Renal pelvis (tissue), 1 donor: ENCODE measurements at regions not wholly inside any gene's neighbourhood (a gene's known extent, or its start where the extent isn't known, plus 50 kb on each side); places are given as distances from the start of the nearest gene placed in this dataset.

Source experiments
- DNase-seq: peaks from one replicate; pipeline ENCODE4 v3.0.0-alpha.2; 2013

DNA sequence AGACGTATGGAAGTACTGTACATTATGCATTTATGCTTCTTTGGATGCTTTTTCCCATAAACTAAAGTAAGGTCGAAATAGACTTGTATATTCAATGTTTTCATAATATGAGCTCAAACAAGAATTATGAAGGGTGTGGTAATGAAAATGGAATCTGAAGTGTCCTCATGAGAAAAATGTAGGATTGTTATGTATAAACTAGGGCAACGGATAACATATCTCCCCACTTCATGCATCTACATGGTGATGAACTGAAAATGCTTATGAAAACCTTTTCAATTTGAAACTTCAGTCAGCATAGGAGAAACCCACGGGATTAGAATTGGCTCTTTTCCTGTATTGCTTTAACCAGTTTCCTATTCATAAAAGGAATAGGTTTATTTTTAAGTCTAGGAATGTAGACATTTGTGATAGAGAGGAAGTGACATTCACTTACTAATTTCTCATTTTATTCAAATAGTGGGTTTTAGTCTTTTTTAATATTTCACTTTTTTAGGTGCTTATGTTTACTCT, 608.2 kb upstream of the GCFC2 start:
- no peak for DNase-seq

DNA sequence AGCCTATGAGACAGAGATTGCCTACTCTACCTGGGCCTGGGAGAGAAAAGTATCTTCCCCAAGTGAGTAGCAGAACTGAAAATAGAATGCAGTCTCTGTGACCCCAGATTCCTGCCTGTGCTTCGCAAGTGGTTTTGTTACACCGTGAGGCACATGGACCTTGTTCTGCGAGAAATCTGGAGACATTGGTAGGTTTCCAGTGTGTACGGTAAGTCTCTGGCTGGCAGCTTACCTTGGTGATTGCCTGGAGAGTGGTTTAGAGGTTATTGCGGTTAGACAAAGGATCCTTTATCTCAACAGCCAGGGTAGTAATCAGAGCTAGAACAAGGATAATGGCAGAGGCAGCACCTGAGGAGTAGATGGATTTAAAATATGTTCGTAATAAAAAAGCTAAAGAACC, 606.0 kb upstream of the GCFC2 start:
- no peak for DNase-seq

DNA sequence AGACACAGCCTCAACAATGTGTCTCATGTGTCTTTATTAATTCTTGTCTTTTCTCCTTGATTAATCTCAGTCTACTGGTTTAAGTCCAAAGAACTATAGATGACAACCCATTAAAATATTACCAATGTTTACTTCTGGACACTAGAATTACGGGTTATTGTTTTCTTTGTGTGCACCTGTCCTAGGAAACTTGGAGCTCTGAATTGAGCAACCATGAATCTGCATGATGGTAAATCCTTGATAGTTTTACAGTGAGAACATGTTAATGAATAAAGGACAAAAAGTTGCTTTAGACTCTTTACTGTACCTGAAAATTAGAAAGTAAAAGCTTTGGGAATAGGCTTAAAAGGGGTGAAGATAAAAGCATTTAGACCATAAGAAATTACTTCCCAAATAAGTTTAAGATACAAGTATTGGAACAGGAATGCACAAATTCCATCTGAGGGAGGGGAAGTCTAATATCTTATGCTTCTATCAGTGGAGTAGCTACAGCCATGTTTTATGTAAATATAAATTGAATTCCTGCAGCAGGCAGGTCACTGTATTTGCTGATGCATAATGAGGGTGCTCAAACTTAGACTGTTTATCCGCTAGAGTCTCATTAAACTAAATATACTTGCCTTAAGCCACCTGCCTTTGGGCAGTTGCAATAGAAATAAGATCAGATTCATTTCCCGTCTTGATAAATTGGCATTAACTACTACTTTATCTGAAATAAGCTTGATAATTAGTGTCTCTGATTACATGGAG, 603.7 kb upstream of the GCFC2 start:
- DNase-seq, result no peak

DNA sequence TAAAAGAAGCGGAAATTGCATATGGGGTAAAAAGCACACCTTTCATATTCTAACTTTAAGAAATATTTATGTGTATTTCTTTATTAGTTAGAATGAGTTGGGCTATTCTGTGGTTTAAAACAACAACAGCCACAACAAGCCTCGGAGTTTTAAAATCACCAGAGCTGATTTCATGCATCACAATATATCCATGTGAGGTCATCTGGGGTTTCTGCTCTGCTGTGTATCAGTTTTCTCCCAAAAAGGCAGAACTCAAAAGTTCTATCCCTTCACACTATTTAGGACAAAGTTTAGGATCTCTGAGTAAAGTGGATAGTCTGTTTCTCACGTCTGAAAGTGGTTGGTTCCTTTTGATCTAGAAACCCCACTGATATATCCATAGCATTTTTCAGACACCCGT, 601.5 kb upstream of the GCFC2 start:
- DNase-seq, result no peak

DNA sequence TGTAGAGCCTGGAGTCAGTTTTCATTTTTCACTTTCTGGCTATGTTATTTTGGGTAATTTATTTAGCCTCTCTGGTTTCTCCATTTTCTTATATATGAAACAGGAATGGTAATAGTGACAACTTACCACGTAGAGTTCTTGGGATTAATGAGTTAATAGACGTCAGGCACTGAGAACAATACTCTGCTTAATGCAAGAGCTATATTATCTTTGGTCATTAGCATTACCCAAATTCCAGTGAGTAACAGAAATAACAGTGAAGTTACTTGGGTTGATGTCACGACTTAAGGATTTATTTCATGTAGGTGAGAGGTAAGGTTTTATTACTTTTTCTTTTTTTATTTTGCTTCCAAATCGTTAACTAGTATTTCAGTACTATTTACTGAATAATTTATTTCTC, 601.0 kb upstream of the GCFC2 start:
- no peak for DNase-seq

DNA sequence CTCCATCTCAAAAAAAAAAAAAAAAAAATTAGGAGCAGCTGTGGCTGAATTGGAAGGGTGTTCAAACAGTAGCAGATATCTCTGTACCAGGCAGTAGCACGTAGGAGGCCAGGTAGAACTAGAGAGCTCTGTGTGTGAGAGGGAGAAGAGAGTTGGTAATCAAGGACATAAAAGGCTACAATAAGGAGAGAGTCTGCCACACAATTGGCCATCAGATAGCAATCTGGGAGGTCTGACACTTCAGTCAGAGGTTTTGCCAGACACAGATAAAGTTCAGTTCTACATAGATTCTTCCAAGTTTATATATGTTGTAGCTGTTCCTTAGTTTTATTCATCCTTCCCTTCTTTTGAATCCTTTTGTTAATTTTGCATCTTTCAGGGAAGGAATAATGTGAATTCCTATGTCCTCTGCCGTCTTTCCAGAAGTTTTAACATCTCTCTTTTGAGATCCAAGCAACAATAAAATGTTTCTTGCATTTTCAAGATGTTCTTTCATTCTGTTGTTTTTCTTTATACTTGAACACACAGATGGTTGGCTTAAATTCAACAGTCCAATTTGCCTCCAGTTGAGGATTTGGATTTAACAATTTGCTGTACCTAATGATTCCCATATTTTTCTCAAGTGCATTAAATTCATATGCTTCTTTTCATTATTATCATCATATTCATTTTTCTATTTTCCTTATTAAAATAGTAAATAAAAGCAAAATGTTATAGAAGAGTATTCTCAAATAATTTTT, 600.3 kb upstream of the GCFC2 start:
- no peak for DNase-seq

DNA sequence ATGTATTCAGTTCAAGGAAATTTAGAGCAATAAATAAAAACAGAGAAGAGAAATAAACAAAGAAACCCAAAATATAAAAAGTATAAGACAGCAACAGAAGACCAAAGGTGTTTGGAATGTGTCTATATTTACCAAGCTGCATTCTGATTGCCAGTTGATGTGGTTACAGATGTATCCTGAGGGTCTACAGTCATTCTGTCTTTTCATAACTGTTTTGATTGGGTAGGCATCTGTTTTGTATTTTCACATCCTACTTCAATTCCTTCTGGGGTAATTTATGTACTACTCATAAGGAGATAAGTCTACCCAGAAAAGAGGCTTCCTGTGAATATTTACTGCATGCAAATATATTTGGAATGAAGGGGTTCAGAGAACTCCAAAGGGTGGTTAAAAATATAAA, 596.8 kb upstream of the GCFC2 start:
- no peak for DNase-seq

DNA sequence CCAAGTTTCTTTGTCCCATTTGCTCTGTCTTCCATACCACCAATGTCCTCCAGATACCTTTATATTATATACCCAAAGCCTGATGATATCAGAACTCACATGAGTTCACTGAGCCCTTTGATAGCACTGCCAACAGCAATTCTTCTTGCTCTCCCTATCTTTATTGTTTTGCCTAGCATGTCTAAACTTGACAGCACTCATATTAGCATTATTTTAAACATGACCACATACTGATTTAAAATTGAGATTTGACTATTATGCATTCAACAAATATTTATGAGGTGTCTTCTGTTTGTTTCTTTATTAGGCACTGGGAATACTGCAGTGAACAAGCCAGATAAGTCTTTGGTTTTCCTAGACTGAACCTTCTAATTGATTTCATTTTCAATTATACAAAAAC, 587.3 kb upstream of the GCFC2 start:
- no peak for DNase-seq

DNA sequence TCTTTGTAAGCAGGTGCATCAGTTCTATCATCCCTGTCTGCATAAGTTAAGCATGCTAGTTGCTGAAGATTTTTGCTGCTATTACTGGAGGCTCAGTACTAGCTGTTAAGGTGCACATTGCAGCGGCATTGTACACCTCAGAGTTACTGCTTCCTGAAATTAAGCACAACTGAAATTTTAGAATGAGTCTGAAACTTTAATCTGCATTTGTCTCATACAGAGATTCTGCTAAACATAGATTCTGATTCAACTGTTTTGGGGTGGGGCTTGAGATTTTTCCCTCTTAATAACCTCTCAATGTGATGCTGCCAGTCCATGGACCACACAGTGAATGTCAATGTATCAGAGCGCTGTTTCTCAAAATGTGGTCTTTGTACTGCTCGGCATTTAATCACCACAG, 585.7 kb upstream of the GCFC2 start:
- DNase-seq, result no peak

DNA sequence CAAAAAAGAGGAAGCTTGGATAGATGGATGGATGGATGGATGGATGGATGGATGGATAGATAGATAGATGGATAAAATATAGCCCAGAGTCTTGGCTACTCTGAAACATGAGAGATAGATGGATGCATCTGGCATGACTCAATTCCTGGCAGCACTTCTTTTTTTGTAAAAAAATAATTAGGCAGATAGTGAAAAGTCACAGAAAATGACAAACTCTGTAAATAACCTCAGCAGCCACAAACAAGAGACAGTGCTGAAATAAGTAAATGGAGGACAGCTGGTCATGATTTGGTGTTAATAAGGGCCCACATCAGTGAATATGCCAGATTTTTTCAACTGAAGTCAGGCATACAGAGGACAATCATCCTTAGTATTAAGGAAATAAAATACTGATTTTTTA, 585.0 kb upstream of the GCFC2 start:
- no peak for DNase-seq

DNA sequence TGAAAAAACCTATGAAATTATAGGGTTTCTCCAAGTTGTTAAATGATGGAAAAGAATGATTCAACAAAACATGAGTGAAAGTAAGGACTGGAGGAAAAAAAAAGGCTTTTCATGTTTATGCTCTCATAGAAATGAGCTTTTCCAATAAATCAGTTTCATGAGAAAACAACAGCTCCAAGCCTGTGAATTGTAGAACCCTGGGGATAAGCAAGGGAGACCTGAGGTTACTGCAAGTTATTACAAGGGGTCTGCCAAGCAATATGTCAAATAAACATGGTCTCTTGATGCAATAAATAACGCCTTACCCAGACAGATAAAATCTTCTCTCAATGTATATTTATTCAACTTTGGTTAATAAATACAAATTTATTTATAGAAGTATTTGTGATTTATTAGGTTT, 577.9 kb upstream of the GCFC2 start:
- peak; percentile 27 for DNase-seq

DNA sequence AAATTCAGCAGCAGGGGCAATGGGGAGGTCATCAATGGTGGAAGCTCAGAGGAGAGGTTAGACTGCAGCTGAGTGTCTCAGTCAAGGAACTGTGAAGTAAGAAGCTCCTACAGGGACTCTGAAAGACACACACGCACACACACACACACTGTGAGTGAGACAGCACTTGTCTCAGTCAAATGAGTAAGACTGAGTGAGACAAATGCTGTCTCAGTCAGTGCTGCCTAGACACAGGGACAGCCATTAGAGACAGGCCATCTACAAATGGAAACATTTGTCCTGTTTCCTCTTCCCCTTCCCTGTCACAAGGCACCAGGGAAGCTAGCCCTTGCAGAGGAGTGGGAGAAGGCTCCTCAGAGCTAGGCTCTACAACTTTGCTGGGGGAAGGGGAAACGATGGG, 577.4 kb upstream of the GCFC2 start:
- DNase-seq, result no peak

DNA sequence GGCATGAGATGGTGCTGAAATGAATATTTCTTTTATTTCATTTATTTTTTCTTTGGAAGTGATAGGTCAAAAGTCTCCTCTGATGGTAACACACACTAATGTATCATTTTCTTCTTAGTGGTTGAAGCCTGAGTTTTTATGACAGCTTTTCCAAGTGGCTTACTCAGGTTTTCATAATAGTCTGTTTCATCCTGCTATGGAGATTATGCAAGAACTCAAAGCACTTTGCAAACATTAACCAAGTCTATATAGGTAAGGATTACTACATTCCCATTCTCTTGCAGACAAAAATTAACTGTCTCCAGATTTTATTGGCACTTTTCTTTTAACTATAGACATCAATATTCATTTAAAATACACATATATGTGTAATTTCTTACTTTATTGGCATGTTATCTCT, 572.6 kb upstream of the GCFC2 start:
- DNase-seq, result no peak

DNA sequence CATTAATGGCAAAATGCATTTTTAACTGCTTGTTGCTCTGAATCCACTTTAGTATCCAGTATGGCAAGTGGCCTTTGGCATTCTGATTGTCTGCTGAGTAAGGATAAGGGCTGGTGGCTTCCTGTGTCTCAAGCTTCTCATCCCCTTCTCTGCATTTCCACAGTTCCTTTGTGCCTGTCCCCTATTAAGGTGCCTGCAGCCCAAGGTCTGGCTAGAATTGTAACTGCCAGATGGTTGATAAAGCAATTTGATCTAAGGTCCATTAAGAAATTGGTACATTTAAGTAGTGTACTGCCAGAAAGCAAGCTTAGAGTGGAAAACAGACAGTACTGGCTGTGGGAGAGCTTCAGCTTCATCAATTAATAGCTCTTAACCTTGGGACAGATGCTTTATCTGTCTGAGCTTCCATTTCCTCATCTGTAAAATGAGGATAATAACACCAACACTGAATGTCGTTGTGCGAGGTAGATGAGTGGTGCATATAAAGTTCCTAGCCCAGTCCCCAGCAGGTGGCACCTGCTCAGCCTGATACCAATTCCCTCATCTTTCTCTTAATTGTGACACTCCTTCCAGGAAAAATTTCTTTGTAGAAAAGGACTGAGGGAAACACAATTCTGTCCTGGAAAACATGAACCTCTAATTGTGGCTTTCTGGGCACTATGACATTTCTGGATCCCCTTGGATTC, 570.6 kb upstream of the GCFC2 start:
- no peak for DNase-seq

DNA sequence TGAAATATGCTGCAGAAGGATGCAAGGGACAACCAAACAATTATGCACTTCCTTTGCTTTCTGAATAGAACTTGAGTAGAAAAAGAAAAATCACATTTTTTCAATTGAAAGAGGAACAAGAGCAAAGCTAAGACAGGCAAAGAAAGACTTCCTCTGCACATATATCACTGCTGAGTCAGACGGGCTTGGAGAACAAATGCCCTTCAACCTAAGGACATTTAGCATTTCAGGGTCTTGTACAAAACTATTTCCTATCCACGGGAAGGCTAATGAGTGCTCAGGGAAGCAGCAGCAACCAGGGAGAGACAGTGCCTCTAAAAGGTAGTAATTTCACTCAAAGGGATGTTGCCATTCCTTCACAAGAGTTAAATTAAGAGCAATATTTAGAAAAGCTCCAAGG, 570.0 kb upstream of the GCFC2 start:
- no peak for DNase-seq

DNA sequence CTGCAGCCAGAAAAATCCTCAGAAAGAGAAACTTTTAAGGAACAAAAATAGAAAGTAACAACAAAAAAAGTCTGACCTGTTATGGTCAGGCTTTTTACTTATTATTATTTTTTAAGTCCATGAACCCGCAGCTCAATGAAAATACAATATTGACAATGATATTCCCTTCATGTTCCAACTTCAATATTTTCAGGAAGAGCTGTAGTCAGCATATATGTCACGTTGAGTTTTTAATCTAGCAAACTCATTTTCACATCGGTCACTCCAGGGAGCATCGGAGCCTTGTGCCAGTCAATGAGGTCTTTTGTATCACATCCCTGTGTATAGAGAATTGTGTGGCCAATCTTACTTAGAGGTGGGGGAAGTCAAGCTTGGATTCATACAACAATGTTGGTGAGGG, 568.4 kb upstream of the GCFC2 start:
- no peak for DNase-seq

DNA sequence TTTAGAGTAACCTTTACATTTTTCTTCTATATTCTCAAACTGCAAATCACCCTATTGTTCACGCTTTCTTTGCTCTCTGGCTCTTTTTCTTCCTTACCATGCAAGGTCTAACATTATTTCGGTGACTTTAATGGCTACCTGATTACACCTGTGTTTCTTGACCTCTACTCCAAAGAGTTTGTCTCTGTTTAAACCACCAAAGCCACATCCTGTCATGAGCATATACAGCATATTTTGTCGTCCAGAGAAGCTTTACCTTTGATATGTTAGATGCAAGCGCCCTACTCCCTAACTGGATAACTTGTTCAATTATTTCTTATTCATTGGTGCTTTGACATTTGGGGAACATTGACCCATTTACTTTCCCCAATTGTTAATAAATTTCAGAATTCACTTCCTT, 565.1 kb upstream of the GCFC2 start:
- DNase-seq, result no peak

DNA sequence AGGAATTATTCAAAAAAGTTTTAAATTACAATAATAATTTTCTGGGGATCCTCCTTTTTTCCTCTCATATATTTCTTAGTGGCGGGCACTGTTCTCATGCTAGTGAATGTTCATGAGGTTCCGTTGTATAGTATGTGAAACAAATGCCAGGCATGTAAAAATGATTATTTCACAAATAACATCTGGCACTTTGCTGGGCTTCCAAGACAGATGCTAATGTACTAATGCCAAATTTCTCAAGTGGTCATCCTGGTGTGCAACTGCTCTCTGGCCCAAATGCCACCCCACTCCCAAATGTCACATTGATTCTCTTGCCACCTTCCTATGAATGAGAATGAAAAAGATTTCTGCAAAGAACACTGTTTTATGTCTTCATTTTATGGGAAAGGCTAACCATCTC, 564.0 kb upstream of the GCFC2 start:
- DNase-seq, result no peak

DNA sequence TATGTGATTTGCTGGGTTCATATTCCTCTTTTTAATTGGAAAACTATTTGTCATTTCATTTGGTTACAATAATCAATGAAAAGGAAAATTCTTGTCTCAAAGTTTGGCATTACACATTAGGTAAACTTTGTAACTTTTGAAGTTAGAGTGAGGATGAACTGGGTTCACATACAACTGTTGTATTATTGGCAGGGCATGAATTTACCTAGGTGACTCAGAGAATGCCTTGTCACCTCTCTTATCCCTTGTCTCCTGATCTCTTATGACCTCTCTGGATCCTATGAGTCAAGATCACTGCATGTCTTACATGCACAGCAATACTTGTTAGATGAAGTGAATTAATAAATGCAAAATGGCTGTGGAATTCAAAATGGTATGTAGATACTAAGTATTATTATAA, 563.4 kb upstream of the GCFC2 start:
- no peak for DNase-seq

DNA sequence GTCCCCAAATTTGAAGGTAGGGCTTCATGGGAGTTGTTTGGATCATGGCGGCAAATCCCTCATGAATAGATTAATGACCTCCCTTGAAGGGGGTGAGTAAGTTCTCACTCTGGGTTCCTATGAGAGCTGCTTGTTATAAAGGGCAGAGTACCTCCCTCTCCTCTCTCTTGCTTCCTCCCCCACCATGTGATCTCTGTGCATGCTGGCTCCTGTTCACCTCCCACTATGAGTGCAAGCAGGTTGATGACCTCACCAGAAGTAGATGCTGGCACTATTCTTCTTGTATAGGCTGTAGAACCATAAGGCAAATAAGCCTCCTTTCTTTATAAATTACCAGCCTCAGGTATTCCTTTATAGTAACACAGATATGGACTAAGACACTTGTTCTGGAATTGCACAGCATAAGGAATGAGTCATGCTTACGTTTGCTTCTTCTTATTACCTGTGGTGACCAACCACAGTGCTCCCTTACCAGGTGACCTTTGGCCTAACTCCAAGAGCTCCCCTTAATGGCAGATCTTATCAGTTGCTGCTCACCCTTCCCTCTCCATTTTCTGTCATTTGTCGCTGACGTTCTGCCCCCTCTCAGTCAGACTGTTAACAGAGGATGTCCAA, 559.5 kb upstream of the GCFC2 start:
- DNase-seq, result no peak

DNA sequence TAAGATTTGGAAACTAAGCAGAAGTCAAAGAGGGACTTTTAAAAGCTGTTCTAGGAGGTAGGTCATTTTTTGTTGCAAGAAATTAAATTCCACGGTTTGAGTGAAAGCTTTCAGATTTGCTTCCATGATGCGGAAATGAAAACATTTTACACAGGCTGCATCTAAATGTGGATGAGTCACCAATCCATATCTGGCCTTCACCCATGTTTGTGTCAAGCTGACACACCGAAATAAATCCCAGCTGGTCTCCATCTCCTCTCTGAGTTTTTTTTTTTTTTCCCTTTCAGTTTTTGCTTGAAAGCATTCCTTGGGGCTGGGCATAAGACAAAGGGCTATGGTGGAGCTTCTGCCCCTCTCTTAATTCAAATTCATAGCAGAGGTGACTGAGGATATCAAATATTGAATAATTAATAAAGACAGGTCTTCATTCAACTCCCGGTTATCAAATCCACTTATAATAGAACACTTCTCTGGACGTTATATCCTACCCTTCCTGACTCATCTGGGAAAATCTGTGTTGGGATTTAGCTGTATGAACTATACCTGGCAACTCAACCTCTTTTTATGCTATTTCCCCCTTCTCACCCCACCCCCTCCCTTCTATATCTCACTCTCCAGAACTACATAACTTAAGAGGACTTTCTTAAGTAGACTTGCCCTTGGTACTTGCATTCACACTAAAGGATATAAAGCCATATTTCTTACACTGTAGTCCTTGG, 558.3 kb upstream of the GCFC2 start:
- DNase-seq, result no peak

DNA sequence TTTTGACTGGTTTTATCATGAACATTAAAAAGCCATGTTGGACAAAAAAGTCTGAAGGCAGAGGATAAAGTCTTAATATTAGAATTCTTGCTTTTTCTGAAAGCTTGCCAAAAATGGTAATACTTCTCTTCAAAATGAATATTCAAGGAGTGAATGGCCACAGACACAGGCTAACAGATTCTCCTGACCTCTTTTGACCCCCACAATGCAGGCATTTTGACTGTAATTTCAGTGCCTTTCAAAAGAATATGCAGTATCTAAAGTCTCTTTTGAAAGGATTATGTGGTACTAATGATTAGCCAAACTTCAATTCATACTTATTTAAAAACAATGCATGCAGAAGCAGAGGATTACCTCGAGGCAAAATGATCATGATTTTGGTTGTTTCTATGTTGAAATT, 557.8 kb upstream of the GCFC2 start:
- no peak for DNase-seq
